Mesendoderm (in vitro differentiated cells): ENCODE measurements at regions not wholly inside any gene's neighbourhood (a gene's known extent, or its start where the extent isn't known, plus 50 kb on each side); places are given as distances from the start of the nearest gene placed in this dataset.

Experiments
- DNase-seq: peaks from one replicate; pipeline ENCODE4 v3.0.0; 2013
- H2AK5ac ChIP-seq: 2 replicates; pipeline ENCODE4 v1.6.1; 2013; ENCODE audit warnings: low read length, inconsistent platforms
- H2BK120ac ChIP-seq: 2 replicates; pipeline ENCODE4 v1.6.1; 2013; ENCODE audit warnings: low read depth, mild to moderate bottlenecking, low read length, moderate library complexity, mixed read lengths
- H2BK15ac ChIP-seq: replicated peaks from 2 replicates; pipeline ENCODE4 v1.6.1; 2013; ENCODE audit warnings: low read depth, mild to moderate bottlenecking, moderate library complexity
- H2BK5ac ChIP-seq: 2 replicates; pipeline ENCODE4 v1.6.1; 2013; ENCODE audit warnings: low read length, inconsistent platforms
- H3K18ac ChIP-seq: 2 replicates; pipeline ENCODE4 v1.6.1; 2013; ENCODE audit warnings: mild to moderate bottlenecking, low read length, mixed read lengths
- H3K23ac ChIP-seq: one replicate; pipeline ENCODE4 v1.6.1; 2013; ENCODE audit warnings: low read length
- H3K27ac ChIP-seq: 2 replicates; pipeline ENCODE4 v1.5.1; 2013; ENCODE audit warnings: low read depth, mild to moderate bottlenecking, inconsistent platforms, low read length, moderate library complexity
- H3K27me3 ChIP-seq: 2 replicates; pipeline ENCODE4 v1.6.1; 2013; ENCODE audit warnings: low read length, control low read depth, mild to moderate bottlenecking, inconsistent platforms; ENCODE audit not compliant: insufficient read depth, poor library complexity
- H3K36me3 ChIP-seq: 2 replicates; pipeline ENCODE4 v1.6.1; 2013; ENCODE audit warnings: low read length, inconsistent platforms; ENCODE audit not compliant: control insufficient read depth, insufficient read depth
- H3K4ac ChIP-seq: one replicate; pipeline ENCODE4 v1.6.1; 2013; ENCODE audit warnings: low read depth, mild to moderate bottlenecking, low read length, moderate library complexity
- H3K4me1 ChIP-seq: 2 replicates; pipeline ENCODE4 v1.6.1; 2013; ENCODE audit warnings: low read depth, low read length, inconsistent platforms; ENCODE audit not compliant: control insufficient read depth
- H3K4me2 ChIP-seq: 2 replicates; pipeline ENCODE4 v1.6.1; 2013; ENCODE audit warnings: low read length
- H3K4me3 ChIP-seq: 2 replicates; pipeline ENCODE4 v1.5.1; 2013; ENCODE audit warnings: mild to moderate bottlenecking, low read length
- H3K56ac ChIP-seq: one replicate; pipeline ENCODE4 v1.6.1; 2013; ENCODE audit warnings: low read length
- H3K79me1 ChIP-seq: 2 replicates; pipeline ENCODE4 v1.6.1; 2013; ENCODE audit warnings: low read length, inconsistent platforms
- H3K79me2 ChIP-seq: 2 replicates; pipeline ENCODE4 v1.6.1; 2013; ENCODE audit warnings: mild to moderate bottlenecking, low read length; ENCODE audit not compliant: control insufficient read depth, insufficient read depth
- H3K9ac ChIP-seq: 2 replicates; pipeline ENCODE4 v1.6.1; 2013; ENCODE audit warnings: low read length, inconsistent platforms
- H4K5ac ChIP-seq: one replicate; pipeline ENCODE4 v1.6.1; 2013; ENCODE audit warnings: low read length
- H4K8ac ChIP-seq: one replicate; pipeline ENCODE4 v1.6.1; 2013; ENCODE audit warnings: low read depth, mild to moderate bottlenecking, control low read depth, low read length, moderate library complexity
- WGBS: extraction: QIAGEN DNeasy Blood & Tissue Kit; methylation state at CpG from one replicate; pipeline ENCODE4 v1.1.7; 2013; ENCODE audit warnings: low lambda C conversion rate, missing lambda C conversion rate; ENCODE audit not compliant: insufficient coverage; ENCODE audit errors: extremely low coverage; 5-methylcytosine and 5-hydroxymethylcytosine counted together

GRCh38 chr18:68484241-68484640 is 230.7 kb downstream of the TMX3 start:
- no peak overlapping the region for H4K5ac ChIP-seq
- H2BK15ac ChIP-seq, result no peak overlapping the region
- no peak overlapping the region for H3K18ac ChIP-seq
- no peaks in the 10 kb centered on the region for H3K79me1 ChIP-seq
- H3K79me2 ChIP-seq, result no peaks in the 10 kb centered on the region
- no peaks in the 10 kb centered on the region for H3K27me3 ChIP-seq
- no peak overlapping the region for H3K4me2 ChIP-seq
- no peak overlapping the region for H3K27ac ChIP-seq
- no peak overlapping the region for H3K4me3 ChIP-seq
- H2AK5ac ChIP-seq, result no peak overlapping the region
- H2BK5ac ChIP-seq, result no peak overlapping the region
- no CpG with 5 or more reads among the region's 4 CpGs for whole genome bisulfite sequencing
- no peaks in the 10 kb centered on the region for H3K4me1 ChIP-seq
- no peak overlapping the region for H4K8ac ChIP-seq
- H3K56ac ChIP-seq, result no peak overlapping the region
- H3K4ac ChIP-seq, result no peak overlapping the region
- no peak overlapping the region for H3K23ac ChIP-seq
- H3K9ac ChIP-seq, result no peak overlapping the region
- DNase-seq, result no peak
- H2BK120ac ChIP-seq, result no peak overlapping the region
- H3K36me3 ChIP-seq, result no peaks in the 10 kb centered on the region

- no peak overlapping the region for H3K9ac ChIP-seq
- no peak overlapping the region for H4K8ac ChIP-seq
- WGBS, result no CpG with 5 or more reads among the region's 3 CpGs
Observed at GRCh38 chr18:68482815-68483214, 232.1 kb downstream of the TMX3 start.

GRCh38 chr18:68480196-68480595 is 234.7 kb downstream of the TMX3 start:
- WGBS, result no CpG with 5 or more reads among the region's 4 CpGs

More at GRCh38 chr18:68482815-68483214, 232.1 kb downstream of the TMX3 start:
- Histone ChIP-seq H3K4me2 (no peak overlapping the region), H3K79me1 (no peaks in the 10 kb centered on the region), H3K27ac (no peak overlapping the region), H3K27me3 (no peaks in the 10 kb centered on the region), H3K23ac (no peak overlapping the region), H2BK15ac (no peak overlapping the region), H2AK5ac (no peak overlapping the region), H3K4ac (no peak overlapping the region), H2BK5ac (no peak overlapping the region), H3K36me3 (no peaks in the 10 kb centered on the region), H3K79me2 (no peaks in the 10 kb centered on the region), H3K56ac (no peak overlapping the region), H3K4me1 (no peaks in the 10 kb centered on the region), H3K4me3 (no peak overlapping the region), H4K5ac (no peak overlapping the region), H3K18ac (no peak overlapping the region), H2BK120ac (no peak overlapping the region)
- DNase-seq, result no peak

GRCh38 chr18:68478246-68478645 is 236.7 kb downstream of the TMX3 start:
- Histone ChIP-seq H4K8ac (no peak overlapping the region), H3K23ac (no peak overlapping the region), H4K5ac (no peak overlapping the region), H3K27ac (no peak overlapping the region), H3K4me3 (no peak overlapping the region), H3K4ac (no peak overlapping the region), H3K79me2 (no peaks in the 10 kb centered on the region), H3K4me1 (no peaks in the 10 kb centered on the region), H3K56ac (no peak overlapping the region), H3K4me2 (no peak overlapping the region), H3K79me1 (no peaks in the 10 kb centered on the region), H2BK120ac (no peak overlapping the region), H3K36me3 (no peaks in the 10 kb centered on the region), H3K27me3 (no peaks in the 10 kb centered on the region), H3K18ac (no peak overlapping the region), H2BK5ac (no peak overlapping the region), H2AK5ac (no peak overlapping the region), H3K9ac (no peak overlapping the region), H2BK15ac (no peak overlapping the region)
- no peak for DNase-seq
- no CpG with 5 or more reads among the region's 2 CpGs for WGBS

More at GRCh38 chr18:68480196-68480595, 234.7 kb downstream of the TMX3 start:
- Histone ChIP-seq H2BK5ac (no peak overlapping the region), H3K79me2 (no peaks in the 10 kb centered on the region), H3K36me3 (no peaks in the 10 kb centered on the region), H3K9ac (no peak overlapping the region), H2BK120ac (no peak overlapping the region), H2AK5ac (no peak overlapping the region), H3K4ac (no peak overlapping the region), H4K5ac (no peak overlapping the region), H3K27ac (no peak overlapping the region), H3K4me1 (no peaks in the 10 kb centered on the region), H3K23ac (no peak overlapping the region), H2BK15ac (no peak overlapping the region), H3K18ac (no peak overlapping the region), H3K4me2 (no peak overlapping the region), H3K56ac (no peak overlapping the region), H4K8ac (no peak overlapping the region), H3K27me3 (no peaks in the 10 kb centered on the region), H3K79me1 (no peaks in the 10 kb centered on the region), H3K4me3 (no peak overlapping the region)
- DNase-seq, result no peak

- H3K18ac ChIP-seq, result no peak overlapping the region
- H3K56ac ChIP-seq, result no peak overlapping the region
- WGBS, result no CpG with 5 or more reads among the region's 3 CpGs
- no peak overlapping the region for H2BK120ac ChIP-seq
- no peak overlapping the region for H3K9ac ChIP-seq
- H2BK5ac ChIP-seq, result no peak overlapping the region
- H3K27ac ChIP-seq, result no peak overlapping the region
- no peaks in the 10 kb centered on the region for H3K79me1 ChIP-seq
- H2AK5ac ChIP-seq, result no peak overlapping the region
- H3K27me3 ChIP-seq, result no peaks in the 10 kb centered on the region
- no peaks in the 10 kb centered on the region for H3K36me3 ChIP-seq
- no peaks in the 10 kb centered on the region for H3K79me2 ChIP-seq
- no peak overlapping the region for H3K4me3 ChIP-seq
- H4K5ac ChIP-seq, result no peak overlapping the region
- no peak overlapping the region for H2BK15ac ChIP-seq
- H4K8ac ChIP-seq, result no peak overlapping the region
- no peak for DNase-seq
- no peak overlapping the region for H3K4ac ChIP-seq
- no peak overlapping the region for H3K23ac ChIP-seq
- no peak overlapping the region for H3K4me2 ChIP-seq
- H3K4me1 ChIP-seq, result no peaks in the 10 kb centered on the region
Observed at GRCh38 chr18:68475883-68476282, 239.0 kb downstream of the TMX3 start.

GRCh38 chr18:68472701-68473295 is 242.1 kb downstream of the TMX3 start:
- Histone ChIP-seq H3K4me2 (no peak overlapping the region), H3K9ac (no peak overlapping the region), H3K27ac (no peak overlapping the region)

More at GRCh38 chr18:68472701-68473295, 242.1 kb downstream of the TMX3 start:
- no peak overlapping the region for H2AK5ac ChIP-seq
- no peaks in the 10 kb centered on the region for H3K79me1 ChIP-seq
- no peaks in the 10 kb centered on the region for H3K36me3 ChIP-seq
- H3K56ac ChIP-seq, result no peak overlapping the region
- H3K4ac ChIP-seq, result no peak overlapping the region
- H2BK120ac ChIP-seq, result no peak overlapping the region
- no peaks in the 10 kb centered on the region for H3K79me2 ChIP-seq
- no peaks in the 10 kb centered on the region for H3K27me3 ChIP-seq
- no peak overlapping the region for H3K18ac ChIP-seq
- no peak for DNase-seq
- no peak overlapping the region for H3K23ac ChIP-seq
- no peak overlapping the region for H3K4me3 ChIP-seq
- H3K4me1 ChIP-seq, result no peaks in the 10 kb centered on the region
- H4K5ac ChIP-seq, result no peak overlapping the region
- no peak overlapping the region for H4K8ac ChIP-seq
- no peak overlapping the region for H2BK15ac ChIP-seq
- no peak overlapping the region for H2BK5ac ChIP-seq
